WTC11 (cell line): ENCODE measurements at regions not wholly inside any gene's neighbourhood (a gene's known extent, or its start where the extent isn't known, plus 50 kb on each side); places are given as distances from the start of the nearest gene placed in this dataset.

ENCODE experiments used
- NFE2L1 ChIP-seq: sonication (generic); formaldehyde crosslinking; IDR thresholded peaks from 2 replicates; pipeline ENCODE4 v1.8.1; 2023; ENCODE audit warnings: missing genetic modification reagents
- NR2C2 ChIP-seq: sonication (generic); formaldehyde crosslinking; IDR thresholded peaks from 2 replicates; pipeline ENCODE4 v1.8.0; 2022; ENCODE audit warnings: mild to moderate bottlenecking, missing genetic modification reagents
- SMAD4 ChIP-seq: sonication (generic); formaldehyde crosslinking; IDR thresholded peaks from 2 replicates; pipeline ENCODE4 v1.8.0; 2022; ENCODE audit warnings: mild to moderate bottlenecking, missing genetic modification reagents
- SP1 ChIP-seq: sonication (generic); formaldehyde crosslinking; conservative IDR thresholded peaks from 2 replicates; pipeline ENCODE4 v1.8.1; 2022; ENCODE audit warnings: missing genetic modification reagents
- TF ChIP-seq, protein P1 (sequence below): sonication (generic); formaldehyde crosslinking; IDR thresholded peaks from 2 replicates; pipeline ENCODE4 v1.8.0; 2022; ENCODE audit warnings: mild to moderate bottlenecking, missing genetic modification reagents
- TF ChIP-seq, protein P2 (sequence below): fragments of 200-600 bp; IDR thresholded peaks from 2 replicates; pipeline ENCODE4 v1.8.0; 2022; ENCODE audit warnings: antibody characterized with exemption
- TF ChIP-seq, protein P3 (sequence below): sonication (generic); formaldehyde crosslinking; IDR thresholded peaks from 2 replicates; pipeline ENCODE4 v1.8.0; 2022; ENCODE audit warnings: mild to moderate bottlenecking, missing genetic modification reagents
- TF ChIP-seq, protein P4 (sequence below): sonication (generic); formaldehyde crosslinking; IDR thresholded peaks from 2 replicates; pipeline ENCODE4 v1.8.1; 2023; ENCODE audit warnings: mild to moderate bottlenecking, moderate library complexity, missing genetic modification reagents

DNA sequence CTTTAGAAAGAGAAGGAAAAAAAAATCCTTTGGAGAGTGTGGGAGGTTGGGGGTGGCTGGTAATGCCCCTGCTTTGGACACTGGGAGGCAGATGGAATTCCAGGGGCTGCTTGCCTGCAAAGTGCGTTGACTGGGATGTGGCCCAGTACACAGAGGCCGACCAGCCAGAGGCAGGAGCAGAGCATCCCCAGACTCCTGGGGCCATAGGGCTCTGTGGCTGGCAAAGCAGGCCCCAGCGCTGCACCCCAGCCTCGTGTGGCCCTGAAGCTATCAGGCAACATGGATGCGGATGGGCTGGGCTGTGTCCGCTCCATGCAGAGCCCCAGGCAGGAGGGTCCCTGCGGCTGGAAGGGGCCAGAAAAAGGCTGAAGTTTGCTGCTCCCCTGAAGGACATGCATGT lies 361.6 kb upstream of the FZD8 start:
- TF ChIP-seq, protein P1, sequence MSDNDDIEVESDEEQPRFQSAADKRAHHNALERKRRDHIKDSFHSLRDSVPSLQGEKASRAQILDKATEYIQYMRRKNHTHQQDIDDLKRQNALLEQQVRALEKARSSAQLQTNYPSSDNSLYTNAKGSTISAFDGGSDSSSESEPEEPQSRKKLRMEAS (CRISPR knock-in tag) = no peak
- TF ChIP-seq, protein P2, sequence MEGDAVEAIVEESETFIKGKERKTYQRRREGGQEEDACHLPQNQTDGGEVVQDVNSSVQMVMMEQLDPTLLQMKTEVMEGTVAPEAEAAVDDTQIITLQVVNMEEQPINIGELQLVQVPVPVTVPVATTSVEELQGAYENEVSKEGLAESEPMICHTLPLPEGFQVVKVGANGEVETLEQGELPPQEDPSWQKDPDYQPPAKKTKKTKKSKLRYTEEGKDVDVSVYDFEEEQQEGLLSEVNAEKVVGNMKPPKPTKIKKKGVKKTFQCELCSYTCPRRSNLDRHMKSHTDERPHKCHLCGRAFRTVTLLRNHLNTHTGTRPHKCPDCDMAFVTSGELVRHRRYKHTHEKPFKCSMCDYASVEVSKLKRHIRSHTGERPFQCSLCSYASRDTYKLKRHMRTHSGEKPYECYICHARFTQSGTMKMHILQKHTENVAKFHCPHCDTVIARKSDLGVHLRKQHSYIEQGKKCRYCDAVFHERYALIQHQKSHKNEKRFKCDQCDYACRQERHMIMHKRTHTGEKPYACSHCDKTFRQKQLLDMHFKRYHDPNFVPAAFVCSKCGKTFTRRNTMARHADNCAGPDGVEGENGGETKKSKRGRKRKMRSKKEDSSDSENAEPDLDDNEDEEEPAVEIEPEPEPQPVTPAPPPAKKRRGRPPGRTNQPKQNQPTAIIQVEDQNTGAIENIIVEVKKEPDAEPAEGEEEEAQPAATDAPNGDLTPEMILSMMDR = no peak
- TF ChIP-seq SMAD4 (CRISPR knock-in tag) (no peak), SP1 (CRISPR knock-in tag) (no peak), NR2C2 (CRISPR knock-in tag) (no peak), NFE2L1 (no peak)
- TF ChIP-seq, protein P3, sequence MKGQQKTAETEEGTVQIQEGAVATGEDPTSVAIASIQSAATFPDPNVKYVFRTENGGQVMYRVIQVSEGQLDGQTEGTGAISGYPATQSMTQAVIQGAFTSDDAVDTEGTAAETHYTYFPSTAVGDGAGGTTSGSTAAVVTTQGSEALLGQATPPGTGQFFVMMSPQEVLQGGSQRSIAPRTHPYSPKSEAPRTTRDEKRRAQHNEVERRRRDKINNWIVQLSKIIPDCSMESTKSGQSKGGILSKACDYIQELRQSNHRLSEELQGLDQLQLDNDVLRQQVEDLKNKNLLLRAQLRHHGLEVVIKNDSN (CRISPR knock-in tag) = no peak
- TF ChIP-seq, protein P4, sequence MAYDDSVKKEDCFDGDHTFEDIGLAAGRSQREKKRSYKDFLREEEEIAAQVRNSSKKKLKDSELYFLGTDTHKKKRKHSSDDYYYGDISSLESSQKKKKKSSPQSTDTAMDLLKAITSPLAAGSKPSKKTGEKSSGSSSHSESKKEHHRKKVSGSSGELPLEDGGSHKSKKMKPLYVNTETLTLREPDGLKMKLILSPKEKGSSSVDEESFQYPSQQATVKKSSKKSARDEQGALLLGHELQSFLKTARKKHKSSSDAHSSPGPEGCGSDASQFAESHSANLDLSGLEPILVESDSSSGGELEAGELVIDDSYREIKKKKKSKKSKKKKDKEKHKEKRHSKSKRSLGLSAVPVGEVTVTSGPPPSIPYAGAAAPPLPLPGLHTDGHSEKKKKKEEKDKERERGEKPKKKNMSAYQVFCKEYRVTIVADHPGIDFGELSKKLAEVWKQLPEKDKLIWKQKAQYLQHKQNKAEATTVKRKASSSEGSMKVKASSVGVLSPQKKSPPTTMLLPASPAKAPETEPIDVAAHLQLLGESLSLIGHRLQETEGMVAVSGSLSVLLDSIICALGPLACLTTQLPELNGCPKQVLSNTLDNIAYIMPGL (CRISPR knock-in tag) = no peak
